GM23338 (cell line): ENCODE measurements at regions not wholly inside any gene's neighbourhood (a gene's known extent, or its start where the extent isn't known, plus 50 kb on each side); places are given as distances from the start of the nearest gene placed in this dataset.

Experiments
- ATAC-seq: fragments of 200-7000 bp; cut with Tn5 transposase; 3 replicates; pipeline ENCODE4 v1.9.1; 2020
- DNase-seq: peaks from one replicate; pipeline ENCODE4 v3.0.0-alpha.2; 2015; ENCODE audit warnings: low spot score
- H2AFZ ChIP-seq: fragments of 200-600 bp; sonication (generic); 2 replicates; pipeline ENCODE4 v1.8.0; 2016; ENCODE audit warnings: antibody characterized with exemption, mild to moderate bottlenecking, moderate library complexity
- H3F3A ChIP-seq: fragments of 200-600 bp; sonication (generic); replicated peaks from 2 replicates; pipeline ENCODE4 v1.8.0; 2017; ENCODE audit warnings: antibody characterized with exemption, mixed run types, low read depth
- H3K27ac ChIP-seq: fragments of 200-600 bp; sonication (generic); 2 replicates; pipeline ENCODE4 v1.6.1; 2016; ENCODE audit warnings: low read depth
- H3K27me3 ChIP-seq: fragments of 200-600 bp; sonication (generic); 2 replicates; pipeline ENCODE4 v1.8.0; 2016; ENCODE audit warnings: mild to moderate bottlenecking, mixed run types, moderate library complexity; ENCODE audit not compliant: insufficient read depth
- H3K36me3 ChIP-seq: fragments of 200-600 bp; sonication (generic); 2 replicates; pipeline ENCODE4 v1.8.0; 2016; ENCODE audit warnings: mild to moderate bottlenecking; ENCODE audit not compliant: insufficient read depth
- H3K4me1 ChIP-seq: fragments of 200-600 bp; sonication (generic); 2 replicates; pipeline ENCODE4 v1.8.0; 2016; ENCODE audit warnings: mild to moderate bottlenecking, moderate library complexity; ENCODE audit not compliant: insufficient read depth
- H3K4me2 ChIP-seq: fragments of 200-600 bp; sonication (generic); 2 replicates; pipeline ENCODE4 v1.7.1; 2017; ENCODE audit warnings: mixed run types
- H3K4me3 ChIP-seq: fragments of 200-600 bp; sonication (generic); 2 replicates; pipeline ENCODE4 v1.6.1; 2016; ENCODE audit warnings: mixed run types
- H3K79me2 ChIP-seq: fragments of 200-600 bp; sonication (generic); replicated peaks from 2 replicates; pipeline ENCODE4 v1.8.0; 2017; ENCODE audit warnings: mild to moderate bottlenecking; ENCODE audit not compliant: insufficient read depth
- H3K9me2 ChIP-seq: fragments of 200-600 bp; sonication (generic); 2 replicates; pipeline ENCODE4 v1.8.0; 2017; ENCODE audit not compliant: insufficient read depth
- H4K20me1 ChIP-seq: fragments of 200-600 bp; sonication (generic); replicated peaks from 2 replicates; pipeline ENCODE4 v1.8.0; 2017; ENCODE audit warnings: mild to moderate bottlenecking; ENCODE audit not compliant: insufficient read depth
- H3K27ac Mint-ChIP-seq: 2 replicates; pipeline ENCODE4 v1.8.0; 2020; ENCODE audit warnings: inconsistent platforms, mild to moderate bottlenecking, moderate library complexity, mixed read lengths
- H3K27me3 Mint-ChIP-seq: 3 replicates; pipeline ENCODE4 v1.8.0; 2022; ENCODE audit warnings: low read depth, mild to moderate bottlenecking, moderate library complexity, mixed read lengths, inconsistent platforms; ENCODE audit not compliant: insufficient read depth, poor library complexity
- H3K36me3 Mint-ChIP-seq: 3 replicates; pipeline ENCODE4 v1.8.0; 2021; ENCODE audit warnings: low read depth, mild to moderate bottlenecking, inconsistent platforms, moderate library complexity, mixed read lengths
- H3K4me1 Mint-ChIP-seq: 3 replicates; pipeline ENCODE4 v1.8.0; 2020; ENCODE audit warnings: mild to moderate bottlenecking, inconsistent platforms, mixed read lengths
- H3K4me3 Mint-ChIP-seq: 3 replicates; pipeline ENCODE4 v1.8.0; 2021; ENCODE audit warnings: moderate library complexity, mild to moderate bottlenecking, inconsistent platforms, mixed read lengths
- H3K9me3 Mint-ChIP-seq: 3 replicates; pipeline ENCODE4 v1.8.0; 2020; ENCODE audit warnings: moderate library complexity, mild to moderate bottlenecking, inconsistent platforms, mixed read lengths
- CREB1 ChIP-seq: fragments of 250-450 bp; sonication (Bioruptor Pico); IDR thresholded peaks from 2 replicates; pipeline ENCODE4 v1.5.0; 2020; ENCODE audit warnings: low read depth, mild to moderate bottlenecking, moderate library complexity
- EZH2 ChIP-seq: fragments of 200-600 bp; sonication (generic); IDR thresholded peaks from one replicate; pipeline ENCODE4 v1.8.0; 2017; ENCODE audit warnings: antibody characterized with exemption, mild to moderate bottlenecking, low read depth; ENCODE audit not compliant: unreplicated experiment
- JUNB ChIP-seq: IDR thresholded peaks from one replicate; pipeline ENCODE4 v1.6.1; 2016; ENCODE audit warnings: antibody characterized with exemption; ENCODE audit not compliant: unreplicated experiment
- NANOG ChIP-seq: IDR thresholded peaks from 2 replicates; pipeline ENCODE4 v1.6.1; 2016; ENCODE audit warnings: antibody characterized with exemption, borderline replicate concordance
- POLR2AphosphoS5 ChIP-seq: IDR thresholded peaks from 2 replicates; pipeline ENCODE4 v1.6.1; 2016; ENCODE audit warnings: antibody characterized with exemption, low read depth
- STAT1 ChIP-seq: IDR thresholded peaks from one replicate; pipeline ENCODE4 v1.6.1; 2016; ENCODE audit warnings: antibody characterized with exemption; ENCODE audit not compliant: unreplicated experiment
- ZNF114 ChIP-seq: fragments of 250-450 bp; sonication (Bioruptor Pico); IDR thresholded peaks from 2 replicates; pipeline ENCODE4 v1.5.0; 2020; ENCODE audit warnings: mild to moderate bottlenecking, moderate library complexity
- ZNF331 ChIP-seq: fragments of 250-450 bp; sonication (Bioruptor Pico); IDR thresholded peaks from 2 replicates; pipeline ENCODE4 v1.5.0; 2020; ENCODE audit warnings: low read depth, mild to moderate bottlenecking, moderate library complexity
- TF ChIP-seq, protein P1 (sequence below): IDR thresholded peaks from one replicate; pipeline ENCODE4 v1.6.1; 2018; ENCODE audit warnings: antibody characterized with exemption; ENCODE audit not compliant: unreplicated experiment
- TF ChIP-seq, protein P2 (sequence below): IDR thresholded peaks from 2 replicates; pipeline ENCODE4 v1.6.1; 2016; ENCODE audit warnings: antibody characterized with exemption
- TF ChIP-seq, protein P3 (sequence below): fragments of 250-450 bp; sonication (Bioruptor Pico); IDR thresholded peaks from 2 replicates; pipeline ENCODE4 v1.5.0; 2020; ENCODE audit warnings: mild to moderate bottlenecking, moderate library complexity

DNA sequence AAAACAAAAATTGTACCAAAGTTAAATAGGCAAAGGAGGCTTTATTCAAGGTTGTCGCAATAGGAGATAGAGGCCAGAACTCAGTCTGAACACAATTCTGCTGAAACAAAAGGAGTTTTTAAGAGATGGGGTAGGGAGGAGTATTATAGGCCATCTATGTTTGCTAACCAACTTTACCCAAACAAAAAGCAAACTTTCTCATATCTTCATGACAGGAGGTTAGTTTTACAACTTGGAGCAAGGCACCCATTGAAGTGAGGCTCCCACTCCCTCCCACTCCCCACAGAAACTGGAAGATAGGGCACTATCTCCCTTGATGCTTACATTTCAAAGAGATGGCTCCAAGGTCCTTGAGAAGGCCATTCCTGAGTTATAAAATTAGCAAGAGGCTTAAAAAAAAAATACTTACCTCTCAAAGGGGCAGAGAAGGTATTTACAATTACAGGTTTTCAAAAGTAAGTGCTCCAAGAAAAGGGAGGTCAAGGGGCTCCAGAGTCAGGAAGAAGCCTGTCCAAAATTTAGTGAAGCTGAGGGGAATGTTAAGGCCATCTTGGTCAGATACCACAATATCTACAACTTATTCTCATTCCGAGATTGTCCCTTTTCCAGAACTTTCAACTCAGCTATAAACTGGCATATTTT is 84.4 kb upstream of the DHRS4 start:
- no peak overlapping the region for H2AFZ ChIP-seq
- no peak overlapping the region for H3K4me2 ChIP-seq
- Mint-ChIP-seq H3K27me3 (peaks cover 3% of the 10 kb centered on the region), H3K4me1 (no peaks in the 10 kb centered on the region), H3K27ac (no peak overlapping the region), H3K36me3 (no peaks in the 10 kb centered on the region), H3K9me3 (no peaks in the 10 kb centered on the region; the same call in 2 of the 3 replicates), H3K4me3 (no peak overlapping the region)
- no peak overlapping the region for H3K27ac ChIP-seq
- no peak for ATAC-seq
- H3K4me1 ChIP-seq, result no peaks in the 10 kb centered on the region
- no peaks in the 10 kb centered on the region for H3K79me2 ChIP-seq
- no peaks in the 10 kb centered on the region for H4K20me1 ChIP-seq
- H3F3A ChIP-seq, result no peaks in the 10 kb centered on the region
- DNase-seq, result no peak
- peaks cover 17% of the 10 kb centered on the region; the same call in 1 of the 2 replicates for H3K9me2 ChIP-seq
- H3K27me3 ChIP-seq, result no peaks in the 10 kb centered on the region
- H3K4me3 ChIP-seq, result no peak overlapping the region
- no peaks in the 10 kb centered on the region for H3K36me3 ChIP-seq
- TF ChIP-seq, protein P1, sequence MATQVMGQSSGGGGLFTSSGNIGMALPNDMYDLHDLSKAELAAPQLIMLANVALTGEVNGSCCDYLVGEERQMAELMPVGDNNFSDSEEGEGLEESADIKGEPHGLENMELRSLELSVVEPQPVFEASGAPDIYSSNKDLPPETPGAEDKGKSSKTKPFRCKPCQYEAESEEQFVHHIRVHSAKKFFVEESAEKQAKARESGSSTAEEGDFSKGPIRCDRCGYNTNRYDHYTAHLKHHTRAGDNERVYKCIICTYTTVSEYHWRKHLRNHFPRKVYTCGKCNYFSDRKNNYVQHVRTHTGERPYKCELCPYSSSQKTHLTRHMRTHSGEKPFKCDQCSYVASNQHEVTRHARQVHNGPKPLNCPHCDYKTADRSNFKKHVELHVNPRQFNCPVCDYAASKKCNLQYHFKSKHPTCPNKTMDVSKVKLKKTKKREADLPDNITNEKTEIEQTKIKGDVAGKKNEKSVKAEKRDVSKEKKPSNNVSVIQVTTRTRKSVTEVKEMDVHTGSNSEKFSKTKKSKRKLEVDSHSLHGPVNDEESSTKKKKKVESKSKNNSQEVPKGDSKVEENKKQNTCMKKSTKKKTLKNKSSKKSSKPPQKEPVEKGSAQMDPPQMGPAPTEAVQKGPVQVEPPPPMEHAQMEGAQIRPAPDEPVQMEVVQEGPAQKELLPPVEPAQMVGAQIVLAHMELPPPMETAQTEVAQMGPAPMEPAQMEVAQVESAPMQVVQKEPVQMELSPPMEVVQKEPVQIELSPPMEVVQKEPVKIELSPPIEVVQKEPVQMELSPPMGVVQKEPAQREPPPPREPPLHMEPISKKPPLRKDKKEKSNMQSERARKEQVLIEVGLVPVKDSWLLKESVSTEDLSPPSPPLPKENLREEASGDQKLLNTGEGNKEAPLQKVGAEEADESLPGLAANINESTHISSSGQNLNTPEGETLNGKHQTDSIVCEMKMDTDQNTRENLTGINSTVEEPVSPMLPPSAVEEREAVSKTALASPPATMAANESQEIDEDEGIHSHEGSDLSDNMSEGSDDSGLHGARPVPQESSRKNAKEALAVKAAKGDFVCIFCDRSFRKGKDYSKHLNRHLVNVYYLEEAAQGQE, result no peak
- TF ChIP-seq CREB1 (CRISPR knock-in tag), result no peak
- TF ChIP-seq, protein P2, sequence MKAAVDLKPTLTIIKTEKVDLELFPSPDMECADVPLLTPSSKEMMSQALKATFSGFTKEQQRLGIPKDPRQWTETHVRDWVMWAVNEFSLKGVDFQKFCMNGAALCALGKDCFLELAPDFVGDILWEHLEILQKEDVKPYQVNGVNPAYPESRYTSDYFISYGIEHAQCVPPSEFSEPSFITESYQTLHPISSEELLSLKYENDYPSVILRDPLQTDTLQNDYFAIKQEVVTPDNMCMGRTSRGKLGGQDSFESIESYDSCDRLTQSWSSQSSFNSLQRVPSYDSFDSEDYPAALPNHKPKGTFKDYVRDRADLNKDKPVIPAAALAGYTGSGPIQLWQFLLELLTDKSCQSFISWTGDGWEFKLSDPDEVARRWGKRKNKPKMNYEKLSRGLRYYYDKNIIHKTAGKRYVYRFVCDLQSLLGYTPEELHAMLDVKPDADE, result no peak
- no peak for TF ChIP-seq STAT1
- no peak for TF ChIP-seq POLR2AphosphoS5
- TF ChIP-seq, protein P3, sequence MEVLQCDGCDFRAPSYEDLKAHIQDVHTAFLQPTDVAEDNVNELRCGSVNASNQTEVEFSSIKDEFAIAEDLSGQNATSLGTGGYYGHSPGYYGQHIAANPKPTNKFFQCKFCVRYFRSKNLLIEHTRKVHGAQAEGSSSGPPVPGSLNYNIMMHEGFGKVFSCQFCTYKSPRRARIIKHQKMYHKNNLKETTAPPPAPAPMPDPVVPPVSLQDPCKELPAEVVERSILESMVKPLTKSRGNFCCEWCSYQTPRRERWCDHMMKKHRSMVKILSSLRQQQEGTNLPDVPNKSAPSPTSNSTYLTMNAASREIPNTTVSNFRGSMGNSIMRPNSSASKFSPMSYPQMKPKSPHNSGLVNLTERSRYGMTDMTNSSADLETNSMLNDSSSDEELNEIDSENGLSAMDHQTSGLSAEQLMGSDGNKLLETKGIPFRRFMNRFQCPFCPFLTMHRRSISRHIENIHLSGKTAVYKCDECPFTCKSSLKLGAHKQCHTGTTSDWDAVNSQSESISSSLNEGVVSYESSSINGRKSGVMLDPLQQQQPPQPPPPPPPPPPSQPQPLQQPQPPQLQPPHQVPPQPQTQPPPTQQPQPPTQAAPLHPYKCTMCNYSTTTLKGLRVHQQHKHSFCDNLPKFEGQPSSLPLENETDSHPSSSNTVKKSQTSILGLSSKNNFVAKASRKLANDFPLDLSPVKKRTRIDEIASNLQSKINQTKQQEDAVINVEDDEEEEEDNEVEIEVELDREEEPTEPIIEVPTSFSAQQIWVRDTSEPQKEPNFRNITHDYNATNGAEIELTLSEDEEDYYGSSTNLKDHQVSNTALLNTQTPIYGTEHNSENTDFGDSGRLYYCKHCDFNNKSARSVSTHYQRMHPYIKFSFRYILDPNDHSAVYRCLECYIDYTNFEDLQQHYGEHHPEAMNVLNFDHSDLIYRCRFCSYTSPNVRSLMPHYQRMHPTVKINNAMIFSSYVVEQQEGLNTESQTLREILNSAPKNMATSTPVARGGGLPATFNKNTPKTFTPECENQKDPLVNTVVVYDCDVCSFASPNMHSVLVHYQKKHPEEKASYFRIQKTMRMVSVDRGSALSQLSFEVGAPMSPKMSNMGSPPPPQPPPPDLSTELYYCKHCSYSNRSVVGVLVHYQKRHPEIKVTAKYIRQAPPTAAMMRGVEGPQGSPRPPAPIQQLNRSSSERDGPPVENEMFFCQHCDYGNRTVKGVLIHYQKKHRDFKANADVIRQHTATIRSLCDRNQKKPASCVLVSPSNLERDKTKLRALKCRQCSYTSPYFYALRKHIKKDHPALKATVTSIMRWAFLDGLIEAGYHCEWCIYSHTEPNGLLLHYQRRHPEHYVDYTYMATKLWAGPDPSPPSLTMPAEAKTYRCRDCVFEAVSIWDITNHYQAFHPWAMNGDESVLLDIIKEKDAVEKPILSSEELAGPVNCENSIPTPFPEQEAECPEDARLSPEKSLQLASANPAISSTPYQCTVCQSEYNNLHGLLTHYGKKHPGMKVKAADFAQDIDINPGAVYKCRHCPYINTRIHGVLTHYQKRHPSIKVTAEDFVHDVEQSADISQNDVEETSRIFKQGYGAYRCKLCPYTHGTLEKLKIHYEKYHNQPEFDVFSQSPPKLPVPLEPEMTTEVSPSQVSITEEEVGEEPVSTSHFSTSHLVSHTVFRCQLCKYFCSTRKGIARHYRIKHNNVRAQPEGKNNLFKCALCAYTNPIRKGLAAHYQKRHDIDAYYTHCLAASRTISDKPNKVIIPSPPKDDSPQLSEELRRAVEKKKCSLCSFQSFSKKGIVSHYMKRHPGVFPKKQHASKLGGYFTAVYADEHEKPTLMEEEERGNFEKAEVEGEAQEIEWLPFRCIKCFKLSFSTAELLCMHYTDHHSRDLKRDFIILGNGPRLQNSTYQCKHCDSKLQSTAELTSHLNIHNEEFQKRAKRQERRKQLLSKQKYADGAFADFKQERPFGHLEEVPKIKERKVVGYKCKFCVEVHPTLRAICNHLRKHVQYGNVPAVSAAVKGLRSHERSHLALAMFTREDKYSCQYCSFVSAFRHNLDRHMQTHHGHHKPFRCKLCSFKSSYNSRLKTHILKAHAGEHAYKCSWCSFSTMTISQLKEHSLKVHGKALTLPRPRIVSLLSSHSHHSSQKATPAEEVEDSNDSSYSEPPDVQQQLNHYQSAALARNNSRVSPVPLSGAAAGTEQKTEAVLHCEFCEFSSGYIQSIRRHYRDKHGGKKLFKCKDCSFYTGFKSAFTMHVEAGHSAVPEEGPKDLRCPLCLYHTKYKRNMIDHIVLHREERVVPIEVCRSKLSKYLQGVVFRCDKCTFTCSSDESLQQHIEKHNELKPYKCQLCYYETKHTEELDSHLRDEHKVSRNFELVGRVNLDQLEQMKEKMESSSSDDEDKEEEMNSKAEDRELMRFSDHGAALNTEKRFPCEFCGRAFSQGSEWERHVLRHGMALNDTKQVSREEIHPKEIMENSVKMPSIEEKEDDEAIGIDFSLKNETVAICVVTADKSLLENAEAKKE (CRISPR knock-in tag), result no peak
- TF ChIP-seq ZNF114 (CRISPR knock-in tag), result no peak
- TF ChIP-seq ZNF331, result no peak
- no peak for TF ChIP-seq EZH2
- no peak for TF ChIP-seq JUNB
- TF ChIP-seq NANOG, result no peak
